Neural progenitor cell (in vitro differentiated cells): ENCODE measurements at regions not wholly inside any gene's neighbourhood (a gene's known extent, or its start where the extent isn't known, plus 50 kb on each side); places are given as distances from the start of the nearest gene placed in this dataset.
A peak's percentile ranks its signal among the peaks of the same experiment; 100 is the strongest.

Experiments used
- DNase-seq: peaks from one replicate; pipeline ENCODE4 v3.0.0-alpha.2; 2016; ENCODE audit warnings: low spot score
- H2AFZ ChIP-seq: fragments of 200-600 bp; sonication (generic); replicated peaks from 2 replicates; pipeline ENCODE4 v1.6.1; 2016; ENCODE audit warnings: antibody characterized with exemption
- H3F3A ChIP-seq: fragments of 200-600 bp; sonication (generic); 2 replicates; pipeline ENCODE4 v1.6.1; 2016; ENCODE audit warnings: antibody characterized with exemption, low read depth
- H3K27ac ChIP-seq: fragments of 200-600 bp; sonication (generic); 2 replicates; pipeline ENCODE4 v1.5.1; 2016; ENCODE audit warnings: mild to moderate bottlenecking
- H3K27me3 ChIP-seq: fragments of 200-600 bp; sonication (generic); 2 replicates; pipeline ENCODE4 v1.6.1; 2016; ENCODE audit warnings: mild to moderate bottlenecking, moderate library complexity
- H3K36me3 ChIP-seq: fragments of 200-600 bp; sonication (generic); 2 replicates; pipeline ENCODE4 v1.5.1; 2016
- H3K4me1 ChIP-seq: fragments of 200-600 bp; sonication (generic); 2 replicates; pipeline ENCODE4 v1.6.1; 2016; ENCODE audit warnings: mixed run types
- H3K4me2 ChIP-seq: fragments of 200-600 bp; sonication (generic); 2 replicates; pipeline ENCODE4 v1.6.1; 2016
- H3K4me3 ChIP-seq: fragments of 200-600 bp; sonication (generic); 2 replicates; pipeline ENCODE4 v1.5.1; 2016
- H3K79me2 ChIP-seq: fragments of 200-600 bp; sonication (generic); 2 replicates; pipeline ENCODE4 v1.6.1; 2016; ENCODE audit warnings: low read depth
- H3K9ac ChIP-seq: fragments of 200-600 bp; sonication (generic); 2 replicates; pipeline ENCODE4 v1.6.1; 2016
- H3K9me3 ChIP-seq: fragments of 200-600 bp; sonication (generic); 2 replicates; pipeline ENCODE4 v1.5.1; 2016; ENCODE audit warnings: low read depth
- H4K20me1 ChIP-seq: fragments of 200-600 bp; sonication (generic); 2 replicates; pipeline ENCODE4 v1.6.1; 2016; ENCODE audit warnings: low read depth
- H3K27ac Mint-ChIP-seq: 3 replicates; pipeline ENCODE4 v1.8.0; 2021; ENCODE audit warnings: mixed read lengths
- H3K27me3 Mint-ChIP-seq: 2 replicates; pipeline ENCODE4 v1.8.0; 2022; ENCODE audit warnings: low read depth, mild to moderate bottlenecking, inconsistent platforms, moderate library complexity, mixed read lengths; ENCODE audit not compliant: insufficient read depth
- H3K36me3 Mint-ChIP-seq: 3 replicates; pipeline ENCODE4 v1.8.0; 2021; ENCODE audit warnings: mixed read lengths
- H3K4me1 Mint-ChIP-seq: 3 replicates; pipeline ENCODE4 v1.8.0; 2021; ENCODE audit warnings: mixed read lengths
- H3K4me3 Mint-ChIP-seq: 3 replicates; pipeline ENCODE4 v1.8.0; 2021; ENCODE audit warnings: mild to moderate bottlenecking, moderate library complexity, mixed read lengths
- H3K9me3 Mint-ChIP-seq: 3 replicates; pipeline ENCODE4 v1.8.0; 2020; ENCODE audit warnings: mixed read lengths
- CTCF ChIP-seq: fragments of 200-600 bp; sonication (generic); IDR thresholded peaks from 2 replicates; pipeline ENCODE4 v1.5.1; 2017; ENCODE audit warnings: antibody characterized with exemption, mild to moderate bottlenecking
- EZH2 ChIP-seq: fragments of 200-600 bp; sonication (generic); IDR thresholded peaks from 2 replicates; pipeline ENCODE4 v1.6.1; 2017; ENCODE audit warnings: antibody characterized with exemption, mild to moderate bottlenecking, moderate library complexity
- EZH2phosphoT487 ChIP-seq: fragments of 200-600 bp; sonication (generic); IDR thresholded peaks from 2 replicates; pipeline ENCODE4 v1.6.1; 2017; ENCODE audit warnings: antibody characterized with exemption

- no peak overlapping the region for H3K9ac ChIP-seq
- no peak overlapping the region for H3K27ac Mint-ChIP-seq
- no peak overlapping the region for H3K27ac ChIP-seq
These were observed 526.9 kb upstream of the FANCL start for GRCh38 chr2:58767828-58768714.

GRCh38 chr2:58764338-58765104, 523.4 kb upstream of the FANCL start:
- Histone ChIP-seq H4K20me1 (no peaks in the 10 kb centered on the region), H3K9me3 (no peaks in the 10 kb centered on the region), H2AFZ (no peak overlapping the region), H3K27ac (no peak overlapping the region), H3K27me3 (no peaks in the 10 kb centered on the region), H3K4me1 (peaks cover 24% of the 10 kb centered on the region), H3K36me3 (no peaks in the 10 kb centered on the region), H3K79me2 (no peaks in the 10 kb centered on the region), H3K4me2 (no peak overlapping the region), H3K4me3 (no peak overlapping the region), H3K9ac (no peak overlapping the region), H3F3A (no peaks in the 10 kb centered on the region)
- DNase-seq: no peak
- Mint-ChIP-seq H3K9me3 (no peaks in the 10 kb centered on the region), H3K27ac (no peak overlapping the region), H3K27me3 (peaks cover 5% of the 10 kb centered on the region), H3K4me1 (peaks cover 26% of the 10 kb centered on the region), H3K36me3 (no peaks in the 10 kb centered on the region), H3K4me3 (no peak overlapping the region)
- TF ChIP-seq CTCF (no peak), EZH2 (no peak), EZH2phosphoT487 (no peak)

More at GRCh38 chr2:58767828-58768714, 526.9 kb upstream of the FANCL start:
- H4K20me1 ChIP-seq: no peaks in the 10 kb centered on the region
- no peaks in the 10 kb centered on the region for H3K9me3 ChIP-seq
- H3K36me3 ChIP-seq: no peaks in the 10 kb centered on the region
- TF ChIP-seq CTCF (no peak), EZH2 (no peak), EZH2phosphoT487 (peak; percentile 51)
- H3K4me3 Mint-ChIP-seq: peak overlapping the region; percentile 42
- no peaks in the 10 kb centered on the region for H3F3A ChIP-seq
- H3K36me3 Mint-ChIP-seq: no peaks in the 10 kb centered on the region
- peaks cover 44% of the 10 kb centered on the region for H3K4me1 Mint-ChIP-seq
- peaks cover 17% of the 10 kb centered on the region for H3K4me1 ChIP-seq
- no peaks in the 10 kb centered on the region for H3K27me3 ChIP-seq
- no peaks in the 10 kb centered on the region for H3K79me2 ChIP-seq
- peak overlapping the region; percentile 61 for H3K4me2 ChIP-seq
- peak; percentile 75 for DNase-seq
- H3K9me3 Mint-ChIP-seq: no peaks in the 10 kb centered on the region
- no peak overlapping the region for H2AFZ ChIP-seq
- no peak overlapping the region for H3K4me3 ChIP-seq
- H3K27me3 Mint-ChIP-seq: peaks cover 5% of the 10 kb centered on the region

GRCh38 chr2:58762176-58762781, 521.2 kb upstream of the FANCL start:
- no peaks in the 10 kb centered on the region for H3K9me3 ChIP-seq
- no peak overlapping the region for H3K9ac ChIP-seq
- Mint-ChIP-seq H3K27ac (no peak overlapping the region), H3K36me3 (no peaks in the 10 kb centered on the region), H3K27me3 (peaks cover 4% of the 10 kb centered on the region), H3K4me1 (peaks cover 4% of the 10 kb centered on the region), H3K4me3 (no peak overlapping the region), H3K9me3 (no peaks in the 10 kb centered on the region)
- no peaks in the 10 kb centered on the region for H3K27me3 ChIP-seq
- H3K27ac ChIP-seq: no peak overlapping the region
- H3K79me2 ChIP-seq: no peaks in the 10 kb centered on the region
- H3F3A ChIP-seq: no peaks in the 10 kb centered on the region
- DNase-seq: peak; percentile 84
- no peaks in the 10 kb centered on the region for H4K20me1 ChIP-seq
- H2AFZ ChIP-seq: no peak overlapping the region
- peaks cover 7% of the 10 kb centered on the region for H3K4me1 ChIP-seq
- TF ChIP-seq CTCF: peak; percentile 90
- no peak for TF ChIP-seq EZH2
- no peak for TF ChIP-seq EZH2phosphoT487
- H3K4me3 ChIP-seq: no peak overlapping the region
- H3K36me3 ChIP-seq: no peaks in the 10 kb centered on the region
- no peak overlapping the region for H3K4me2 ChIP-seq
